ENCODE measurements at regions not wholly inside any gene's neighbourhood (a gene's known extent, or its start where the extent isn't known, plus 50 kb on each side); places are given as distances from the start of the nearest gene placed in this dataset.

- TF ChIP-seq CTCF (IDR thresholded peaks at IDR 0.05) (no peak), POLR2A (IDR thresholded peaks at IDR 0.05) (no peak)
Measured at GRCh38 chr2:167381349-167381748, 493.1 kb downstream of the XIRP2 start.
